GM20000 (cell line): ENCODE measurements at regions not wholly inside any gene's neighbourhood (a gene's known extent, or its start where the extent isn't known, plus 50 kb on each side); places are given as distances from the start of the nearest gene placed in this dataset.

Source experiments
- DNase-seq: peaks from one replicate; pipeline ENCODE4 v3.0.0; 2012; ENCODE audit warnings: low spot score
- CTCF ChIP-seq: IDR thresholded peaks from 2 replicates; pipeline ENCODE4 v1.5.1; 2012; ENCODE audit warnings: mild to moderate bottlenecking, control low read depth; ENCODE audit errors: extremely low read depth, missing control alignments

DNA sequence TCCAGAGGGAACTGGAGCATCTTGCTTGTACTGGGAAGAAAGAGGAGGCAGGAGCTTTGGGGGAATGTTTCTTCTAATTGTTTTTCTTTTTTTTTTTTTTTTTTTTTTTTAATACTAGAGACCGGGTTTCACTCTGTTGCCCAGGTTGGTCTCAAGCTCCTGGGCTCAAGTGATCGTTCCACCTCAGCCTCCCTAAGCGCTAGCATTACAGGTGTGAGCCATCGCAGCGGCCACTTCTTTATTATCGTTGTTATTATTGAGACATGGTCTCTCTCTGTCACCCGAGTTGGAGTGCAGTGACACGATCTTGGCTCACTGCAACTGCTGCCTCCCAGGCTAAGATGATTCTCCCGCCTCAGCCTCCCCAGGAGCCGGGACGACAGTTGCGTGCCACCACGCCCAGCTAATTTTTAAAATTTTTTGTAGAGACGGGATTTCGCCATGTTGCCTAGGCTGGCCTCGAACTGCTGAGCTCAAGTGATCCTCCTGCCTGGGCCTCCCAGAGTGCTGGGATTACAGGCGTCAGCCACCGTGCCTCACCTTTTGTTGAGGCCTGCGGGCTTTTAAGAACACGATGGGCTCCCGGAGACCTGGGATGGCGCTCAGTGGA, 137.3 kb upstream of the GSE1 start:
- no peak for DNase-seq
- TF ChIP-seq CTCF = no peak

- TF ChIP-seq CTCF = no peak
- no peak for DNase-seq
These were observed 136.7 kb upstream of the GSE1 start for GRCh38 chr16:85476389-85476788.

GRCh38 chr16:85477801-85478363, 135.2 kb upstream of the GSE1 start:
- no peak for DNase-seq
- no peak for TF ChIP-seq CTCF

GRCh38 chr16:85479972-85480726, 133.0 kb upstream of the GSE1 start:
- peak; percentile 79 for DNase-seq
- peak; percentile 50 for TF ChIP-seq CTCF

DNA sequence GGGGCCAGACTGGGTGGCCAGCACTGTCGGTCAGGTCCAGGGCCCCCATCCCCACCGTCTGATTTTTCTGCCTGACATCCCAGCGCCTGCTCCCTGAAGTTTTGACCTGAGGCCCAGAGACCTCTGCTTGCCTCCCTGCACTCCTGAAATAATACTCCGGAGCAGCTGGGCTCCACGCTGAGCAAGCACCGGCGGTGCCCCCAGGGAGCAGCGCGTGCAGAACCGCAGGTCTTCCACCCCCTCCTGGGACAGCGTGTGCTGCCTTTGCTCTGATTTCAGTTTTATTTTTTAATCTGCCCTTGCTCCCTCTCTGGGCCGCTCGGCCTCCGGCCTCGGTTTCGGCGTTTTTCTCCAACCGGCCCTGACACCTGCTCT, 132.4 kb upstream of the GSE1 start:
- no peak for TF ChIP-seq CTCF
- no peak for DNase-seq

GRCh38 chr16:85481206-85481605, 131.9 kb upstream of the GSE1 start:
- TF ChIP-seq CTCF = no peak

GRCh38 chr16:85481738-85482137, 131.4 kb upstream of the GSE1 start:
- DNase-seq = no peak
- no peak for TF ChIP-seq CTCF

More at GRCh38 chr16:85481206-85481605, 131.9 kb upstream of the GSE1 start:
- no peak for DNase-seq
